KG1 (cell line): ENCODE measurements at regions not wholly inside any gene's neighbourhood (a gene's known extent, or its start where the extent isn't known, plus 50 kb on each side); places are given as distances from the start of the nearest gene placed in this dataset.

Experiments used
- DNase-seq: peaks from one replicate; lab custom pipeline; 2025; lab: John Stamatoyannopoulos, UW

- DNase-seq: no peak
Observed at GRCh38 chr10:31146491-31147209, 115.0 kb upstream of the ZNF438 start.

- no peak for DNase-seq
Observed at GRCh38 chr10:31147210-31147608, 115.5 kb upstream of the ZNF438 start.

- DNase-seq: no peak
Observed at GRCh38 chr10:31148951-31149350, 117.3 kb upstream of the ZNF438 start.

- no peak for DNase-seq
Observed at GRCh38 chr10:31149835-31150512, 118.3 kb upstream of the ZNF438 start.

- DNase-seq: no peak
Observed at GRCh38 chr10:31151301-31151700, 119.6 kb upstream of the ZNF438 start.

GRCh38 chr10:31152421-31153135, 120.9 kb upstream of the ZNF438 start:
- no peak for DNase-seq

- no peak for DNase-seq
Observed at GRCh38 chr10:31153161-31153560, 121.5 kb upstream of the ZNF438 start.

- no peak for DNase-seq
Observed at GRCh38 chr10:31153692-31154091, 122.0 kb upstream of the ZNF438 start.

GRCh38 chr10:31154996-31155395, 123.3 kb upstream of the ZNF438 start:
- no peak for DNase-seq

- no peak for DNase-seq
Observed at GRCh38 chr10:31157123-31158010, 125.7 kb upstream of the ZNF438 start.

- no peak for DNase-seq
Observed at GRCh38 chr10:31158011-31158658, 126.5 kb upstream of the ZNF438 start.

- DNase-seq: no peak
Observed at GRCh38 chr10:31166606-31167005, 134.9 kb upstream of the ZNF438 start.

- DNase-seq: no peak
Observed at GRCh38 chr10:31170636-31171035, 139.0 kb upstream of the ZNF438 start.

- DNase-seq: no peak
Observed at GRCh38 chr10:31171402-31172083, 139.9 kb upstream of the ZNF438 start.

GRCh38 chr10:31172925-31173324, 141.3 kb upstream of the ZNF438 start:
- DNase-seq: no peak

- DNase-seq: no peak
Observed at GRCh38 chr10:31173752-31174151, 142.1 kb upstream of the ZNF438 start.

GRCh38 chr10:31179091-31179680, 139.8 kb upstream of the ZEB1 start:
- no peak for DNase-seq

GRCh38 chr10:31186225-31187000, 132.6 kb upstream of the ZEB1 start:
- no peak for DNase-seq

- DNase-seq: no peak
Observed at GRCh38 chr10:31187182-31187581, 131.8 kb upstream of the ZEB1 start.
